ENCODE measurements at regions not wholly inside any gene's neighbourhood (a gene's known extent, or its start where the extent isn't known, plus 50 kb on each side); places are given as distances from the start of the nearest gene placed in this dataset.

DNA sequence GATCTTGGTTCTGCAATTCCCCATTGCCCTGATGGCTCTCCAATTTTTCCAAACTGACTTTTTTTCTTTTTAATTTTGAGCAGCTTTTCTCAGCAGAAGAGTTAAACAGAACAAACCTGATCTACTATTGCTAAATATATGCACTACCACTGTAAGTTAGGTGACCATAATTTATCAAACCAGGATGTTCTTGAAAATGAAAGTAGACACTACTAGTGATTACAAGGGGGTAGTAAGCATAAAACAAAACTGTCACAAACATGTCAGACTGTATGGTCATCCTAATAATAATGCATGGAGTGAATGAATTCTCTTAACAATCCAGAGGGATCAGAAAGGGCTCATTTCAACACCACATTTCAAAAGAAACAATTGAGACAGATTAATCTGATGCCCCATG is 183.0 kb upstream of the FOXN3 start:
- no peak for DNase-seq

DNA sequence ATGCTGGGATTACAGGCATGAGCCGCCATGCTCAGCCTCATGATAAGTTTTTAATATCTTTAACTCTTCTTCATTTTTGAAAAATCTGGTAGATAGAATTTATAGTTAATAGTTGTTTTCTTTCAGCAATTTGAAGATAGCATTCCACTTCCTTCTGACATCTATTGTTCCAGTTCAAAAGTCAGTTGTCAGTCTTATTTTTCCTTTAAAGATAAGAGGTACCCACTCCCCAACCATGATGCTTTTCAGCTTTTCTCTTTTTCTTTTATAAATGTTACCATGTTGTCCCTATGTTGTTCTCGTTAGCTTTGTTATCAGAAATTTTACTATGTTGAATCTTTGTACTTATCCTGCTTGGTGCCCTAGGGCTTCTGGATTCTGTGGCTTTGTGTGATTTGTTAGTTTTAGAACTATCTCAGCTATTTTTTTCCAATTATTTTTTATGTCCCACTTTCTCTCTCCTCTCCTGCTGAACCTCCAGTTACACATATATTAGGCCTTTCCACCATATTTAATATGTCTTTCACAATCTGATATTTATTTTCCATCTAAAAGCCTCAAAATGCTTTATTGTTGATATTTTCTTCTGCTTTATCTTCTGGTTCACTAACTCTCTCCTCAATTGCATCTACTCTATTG is 181.6 kb upstream of the FOXN3 start:
- DNase-seq = no peak

DNA sequence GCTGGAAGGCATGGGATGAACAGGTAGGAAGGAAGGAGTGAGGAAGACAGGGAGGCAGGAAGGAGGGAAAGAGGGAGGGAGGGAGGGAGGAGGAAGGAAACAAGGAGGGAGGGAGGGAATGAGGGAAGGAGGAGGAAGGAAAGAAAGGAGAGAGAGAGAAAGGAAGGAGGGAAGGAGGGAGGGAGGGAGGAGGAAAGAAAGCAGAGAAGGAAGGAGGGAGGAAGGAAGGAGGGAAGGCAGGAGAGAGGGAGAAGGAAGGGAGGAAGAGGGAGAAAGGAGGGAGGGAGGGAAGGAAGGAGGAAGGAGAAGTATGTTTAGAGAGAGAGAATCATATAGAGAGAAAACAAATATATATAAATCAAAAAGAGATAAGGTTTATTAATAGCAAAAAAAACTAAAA is 175.9 kb upstream of the FOXN3 start:
- DNase-seq = no peak

DNA sequence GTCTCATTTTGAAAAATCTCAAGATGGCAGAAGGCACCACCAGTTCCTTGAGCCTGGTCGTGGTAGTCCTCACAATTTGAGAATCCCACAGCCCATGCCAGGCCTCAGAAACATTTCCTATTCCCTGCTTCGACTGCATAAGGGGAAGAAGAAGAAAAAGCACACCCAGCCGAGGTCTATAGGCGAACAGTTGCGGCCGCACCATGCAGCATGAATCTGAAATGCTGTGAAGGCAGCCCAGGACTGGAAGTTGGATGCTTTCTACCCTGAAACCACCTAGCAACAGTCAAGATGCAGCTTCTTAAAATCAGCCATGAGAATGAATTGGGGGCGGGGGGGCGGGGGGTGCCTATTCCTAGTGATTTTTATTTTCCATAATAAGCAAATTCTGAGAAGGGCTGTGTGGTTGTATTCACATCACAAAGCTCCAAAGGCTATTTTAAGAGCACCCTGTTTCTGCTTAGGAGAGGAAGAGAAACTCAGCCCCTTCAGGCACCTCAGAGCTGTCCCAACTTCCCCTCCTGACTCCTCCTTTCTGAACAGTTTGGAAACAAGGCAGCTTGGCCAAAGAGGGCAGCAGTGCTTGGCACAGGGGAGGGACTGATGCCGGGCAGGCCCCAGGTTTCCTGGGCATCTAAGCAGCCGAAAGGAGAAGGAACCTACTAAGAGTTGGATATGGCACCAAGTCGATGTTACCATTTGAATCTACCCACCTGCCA is 172.5 kb upstream of the FOXN3 start:
- no peak for DNase-seq

DNA sequence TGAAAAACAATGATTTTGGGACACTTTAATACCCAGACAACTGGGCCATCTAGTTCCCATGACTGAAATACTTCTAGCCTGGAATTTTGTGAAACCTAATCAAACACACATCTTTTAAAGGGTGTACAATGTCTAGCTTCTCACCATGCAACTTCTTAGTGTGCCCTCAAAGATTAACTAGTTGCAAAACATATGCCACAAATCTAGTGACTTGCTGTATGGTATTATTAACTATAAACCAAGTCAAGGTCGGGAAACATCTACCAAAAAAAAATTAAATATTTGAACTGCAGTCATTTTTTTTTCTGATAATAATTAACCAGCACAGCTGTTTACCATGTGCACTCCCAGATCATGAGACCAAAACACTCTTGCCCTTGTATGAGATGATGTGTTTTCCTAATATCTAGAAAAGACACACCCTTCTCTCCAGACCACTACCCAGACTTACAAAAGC is 171.8 kb upstream of the FOXN3 start:
- DNase-seq = no peak

DNA sequence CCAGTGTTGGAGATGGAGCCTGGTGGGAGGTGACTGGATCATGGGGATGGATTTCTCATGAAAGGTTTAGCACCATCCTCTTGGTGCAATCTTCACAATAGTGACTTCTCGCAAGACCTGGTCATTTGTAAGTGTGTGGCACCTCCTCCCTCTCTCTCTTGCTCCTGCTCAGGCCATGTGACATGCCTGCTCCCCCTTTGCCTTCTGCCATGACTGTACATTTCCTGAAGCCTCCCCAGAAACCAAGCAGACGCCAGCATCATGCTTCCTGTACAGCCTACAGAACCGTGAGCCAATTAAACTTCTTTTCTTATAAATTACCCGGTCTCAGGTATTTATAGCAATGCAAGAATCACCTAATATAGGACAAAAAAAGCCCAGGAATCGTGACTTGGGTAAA is 171.0 kb upstream of the FOXN3 start:
- no peak for DNase-seq

DNA sequence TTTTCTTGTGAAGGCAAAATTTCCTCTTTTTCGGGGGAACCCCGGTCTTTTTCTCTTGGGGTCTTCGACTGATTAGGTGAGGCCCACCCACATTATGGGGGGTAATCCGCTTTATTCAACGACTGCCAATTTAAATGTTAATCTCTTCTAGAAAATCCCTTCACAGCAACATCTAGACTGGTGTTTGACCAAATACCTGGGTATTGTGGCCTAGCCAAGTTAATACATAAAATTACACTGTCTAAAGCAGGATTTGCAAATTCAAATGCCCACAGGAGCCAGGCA is 170.0 kb upstream of the FOXN3 start:
- no peak for DNase-seq

DNA sequence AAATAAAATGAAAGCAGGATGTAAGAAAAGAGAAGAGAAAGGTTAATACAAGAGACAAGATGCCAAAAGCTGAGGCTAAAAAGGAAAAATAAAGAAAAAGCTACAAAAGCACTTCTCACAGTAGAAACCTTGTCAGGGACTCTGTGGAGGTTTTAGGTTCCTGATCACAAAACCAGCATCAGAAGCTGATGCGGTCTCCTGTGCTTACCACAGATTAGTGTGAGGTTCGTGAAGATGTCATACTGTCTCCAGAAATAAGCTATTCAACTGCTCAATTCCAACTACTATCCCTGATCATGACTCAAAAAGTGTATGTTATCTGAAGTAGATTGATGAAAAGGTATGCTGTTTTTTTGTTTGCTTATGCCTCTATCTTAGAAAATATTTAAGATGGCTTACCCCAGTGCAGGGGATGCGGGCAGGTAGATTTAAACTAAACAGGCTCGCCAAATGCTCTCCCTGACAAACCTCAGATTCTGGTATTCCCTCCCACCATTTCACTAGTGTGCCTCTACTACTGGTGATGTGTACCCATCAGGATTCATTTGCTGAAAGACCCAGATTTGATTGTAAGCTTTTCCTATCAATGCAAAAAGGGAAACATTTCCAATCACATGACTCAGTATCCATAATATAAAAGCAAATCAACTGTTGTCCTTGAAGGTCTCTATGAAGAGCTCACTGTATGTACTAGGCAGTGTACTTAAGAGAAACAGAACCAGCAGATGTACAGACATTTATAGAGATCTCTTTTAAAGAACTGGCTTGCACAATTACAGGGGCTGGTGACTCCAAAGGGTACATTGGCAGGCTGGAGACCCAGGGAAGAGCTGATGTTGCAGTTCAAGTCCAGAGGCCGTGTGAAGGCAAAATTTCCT is 169.5 kb upstream of the FOXN3 start:
- no peak for DNase-seq

DNA sequence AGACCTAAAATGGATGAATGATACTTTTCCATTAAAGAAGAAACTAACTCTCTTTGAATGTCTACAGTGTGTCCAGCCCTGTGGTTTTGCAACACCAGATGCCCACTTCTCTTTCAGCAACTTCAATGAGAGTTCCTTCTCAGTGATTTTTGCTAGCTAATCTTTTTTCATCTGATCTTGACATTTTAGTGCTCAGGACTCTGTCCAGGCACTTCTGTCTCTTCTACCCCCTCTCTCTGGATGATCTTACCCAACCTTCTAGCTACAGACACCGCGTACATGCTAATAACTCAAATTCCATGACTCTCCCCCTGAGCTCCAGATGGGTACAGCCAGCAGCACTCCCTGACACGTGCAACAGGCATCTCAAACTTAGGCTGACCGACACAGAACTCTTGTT is 161.1 kb upstream of the FOXN3 start:
- DNase-seq = no peak

DNA sequence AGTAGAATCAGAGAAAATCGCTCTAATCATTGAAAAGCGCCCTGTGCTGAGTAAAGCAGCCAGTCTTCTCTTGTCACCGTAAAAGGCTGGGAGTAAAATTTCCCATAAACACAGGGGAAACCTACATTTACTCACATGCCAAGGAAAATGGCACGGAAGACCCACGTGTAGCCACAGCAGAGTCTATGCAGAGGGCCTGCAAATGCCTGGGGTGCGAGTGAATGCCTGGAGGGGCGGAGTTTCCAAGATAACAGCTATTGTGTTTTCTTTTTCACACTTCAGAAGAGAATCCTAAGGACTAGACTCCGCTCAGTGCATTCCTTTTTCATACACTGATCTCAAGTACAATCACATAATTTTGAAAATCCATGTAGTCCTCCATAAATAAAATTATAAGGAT is 159.9 kb upstream of the FOXN3 start:
- DNase-seq = no peak

DNA sequence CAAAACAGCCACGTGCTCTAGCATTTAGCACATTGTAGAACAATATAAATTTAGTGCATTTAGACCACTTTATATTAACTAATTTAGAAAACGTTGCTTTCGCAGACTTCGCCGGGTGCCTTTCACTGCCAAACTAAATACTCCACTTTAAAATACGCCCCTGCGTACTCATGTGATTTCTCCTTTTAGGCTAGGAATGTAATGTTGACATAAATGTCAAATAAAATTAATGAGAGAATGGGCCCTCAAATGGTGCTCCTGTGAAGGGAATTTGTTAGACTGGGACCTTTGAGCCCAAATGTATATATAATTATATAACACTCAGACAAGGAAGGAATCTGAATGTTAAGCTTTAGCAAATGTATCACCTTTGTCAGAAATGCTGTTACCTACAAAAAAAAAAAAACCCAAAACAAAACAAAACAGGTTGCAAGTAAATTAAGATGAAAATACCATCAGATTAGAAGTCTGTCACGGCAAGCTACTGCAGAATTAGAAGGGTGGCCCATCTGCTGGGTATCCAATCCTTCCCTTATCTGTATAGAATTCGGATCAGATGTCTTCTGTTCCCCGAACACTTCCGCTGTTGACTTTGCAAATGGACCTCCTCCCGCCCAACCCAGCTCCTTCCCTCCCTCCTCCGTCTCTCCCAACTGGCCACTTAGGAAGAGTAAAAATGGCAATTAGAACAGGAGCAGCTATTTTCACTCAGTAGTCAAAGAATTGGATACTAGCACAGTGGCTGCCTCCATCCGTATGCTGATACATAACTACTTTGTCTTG is 159.3 kb upstream of the FOXN3 start:
- DNase-seq = no peak

DNA sequence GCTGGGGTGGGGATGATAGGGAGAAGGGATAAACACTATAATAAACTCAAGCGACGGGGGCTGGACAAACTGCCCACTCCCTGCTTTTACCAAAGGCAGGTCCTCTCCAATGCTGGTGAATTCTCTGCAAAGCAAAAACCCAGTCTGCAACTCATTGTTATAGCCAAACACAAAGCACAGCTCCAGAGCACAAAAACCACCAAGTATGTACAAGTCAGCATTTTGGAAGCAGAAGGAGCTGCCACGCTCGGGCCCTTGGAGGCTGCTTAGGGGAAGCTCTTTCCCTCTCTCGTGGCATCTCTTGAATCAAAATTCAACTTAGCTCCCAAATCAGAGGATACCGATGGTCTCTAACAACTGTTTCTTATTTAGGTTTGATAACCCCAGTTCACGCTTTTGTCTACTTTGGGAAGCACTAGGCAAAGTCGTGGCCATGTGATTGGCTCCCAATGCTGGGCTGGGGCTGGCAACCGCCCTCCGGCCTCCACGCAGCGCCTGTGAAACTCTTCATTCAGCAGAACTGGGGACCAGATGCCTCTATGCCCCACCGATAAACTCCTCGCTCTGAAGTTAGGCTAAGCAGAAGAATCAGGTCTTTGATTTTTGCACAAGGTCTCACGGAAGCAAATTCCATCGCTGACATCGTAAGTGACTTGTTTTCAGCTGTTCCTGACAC is 158.5 kb upstream of the FOXN3 start:
- no peak for DNase-seq

DNA sequence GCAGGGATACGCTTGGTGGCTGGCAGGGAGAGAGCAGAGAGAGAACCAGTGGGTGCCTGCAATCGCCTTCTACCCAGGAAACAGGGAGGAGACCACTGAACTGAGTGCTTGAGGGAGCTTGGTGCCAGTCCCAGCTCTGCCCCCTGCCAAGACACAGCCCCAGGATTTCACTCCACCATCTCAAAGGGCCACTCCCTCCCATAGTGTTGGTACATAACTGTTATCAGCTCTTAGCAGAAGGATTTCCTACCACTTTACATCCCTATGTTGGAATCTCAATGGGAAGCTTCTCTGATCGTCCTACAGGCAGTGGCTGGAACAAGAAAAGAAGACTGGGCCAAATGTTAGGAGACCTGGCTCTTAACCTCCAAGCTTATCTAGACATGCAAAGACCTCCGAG is 157.4 kb upstream of the FOXN3 start:
- no peak for DNase-seq

DNA sequence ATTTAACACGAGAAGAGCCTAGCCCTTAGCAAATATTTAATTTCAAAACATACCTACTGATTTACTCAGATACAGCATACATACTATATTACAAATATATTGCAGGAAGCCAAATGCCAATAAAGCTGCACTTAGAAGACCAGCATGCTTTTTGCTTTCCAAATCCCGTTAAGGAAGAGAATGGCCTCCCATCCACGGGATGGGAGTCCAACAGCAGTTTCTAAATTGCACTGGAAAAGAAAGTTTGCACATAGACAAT is 156.3 kb upstream of the FOXN3 start:
- no peak for DNase-seq

DNA sequence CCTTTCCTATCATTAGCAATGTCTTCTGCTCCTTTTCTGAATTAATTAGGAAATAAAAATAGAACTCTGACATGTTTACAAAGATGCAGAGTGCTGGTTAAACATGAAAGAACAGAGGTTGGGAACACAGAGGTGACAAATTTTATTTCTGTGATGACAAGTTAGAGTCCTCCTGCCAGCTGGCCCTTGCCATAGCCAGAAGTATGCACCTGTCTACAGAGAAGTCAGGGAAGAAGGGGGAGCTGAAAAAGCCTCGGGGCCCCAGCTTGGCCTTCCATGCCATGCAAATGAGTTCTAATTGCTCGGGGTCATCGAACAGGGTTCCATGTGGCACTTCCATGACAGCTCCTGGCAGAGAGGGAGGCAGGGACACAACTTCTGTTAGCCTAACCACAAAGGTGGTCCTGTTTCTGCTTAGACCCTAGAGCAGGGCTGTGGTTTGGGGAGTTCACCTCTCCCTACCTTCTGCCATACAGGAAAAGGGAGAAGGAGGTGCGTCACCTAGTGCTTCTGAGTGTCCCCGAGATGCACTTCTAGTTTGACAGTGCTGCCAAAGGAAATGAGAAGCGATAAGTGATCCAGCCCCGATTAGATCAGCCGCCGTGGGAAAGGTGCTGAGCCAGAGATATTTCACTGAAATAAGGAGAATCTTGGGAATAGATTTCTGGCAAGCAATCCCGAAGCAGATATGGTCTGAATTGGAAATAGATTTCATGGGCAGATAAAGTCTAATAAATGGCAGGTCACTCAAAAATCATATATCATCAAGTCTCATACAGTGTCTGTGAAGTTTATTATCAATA is 155.8 kb upstream of the FOXN3 start:
- no peak for DNase-seq

DNA sequence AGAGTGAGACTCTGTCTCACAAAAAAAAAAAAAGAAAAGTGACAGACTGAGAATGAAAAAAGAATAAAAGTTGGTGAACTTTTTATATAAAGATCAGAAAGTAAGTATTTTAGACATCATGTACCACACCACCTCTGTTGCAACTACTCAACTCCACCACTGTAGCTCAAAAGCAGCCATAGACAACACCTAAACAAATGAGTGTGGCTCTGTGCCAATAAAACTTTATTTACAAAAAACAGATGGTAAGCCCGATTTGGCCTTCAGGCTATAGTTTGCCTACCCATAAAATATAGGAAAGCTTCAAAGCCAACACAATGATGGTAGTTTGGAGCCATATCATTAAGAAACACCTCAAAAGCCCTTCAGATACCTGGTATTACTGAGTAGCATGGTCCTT is 154.5 kb upstream of the FOXN3 start:
- DNase-seq = no peak

DNA sequence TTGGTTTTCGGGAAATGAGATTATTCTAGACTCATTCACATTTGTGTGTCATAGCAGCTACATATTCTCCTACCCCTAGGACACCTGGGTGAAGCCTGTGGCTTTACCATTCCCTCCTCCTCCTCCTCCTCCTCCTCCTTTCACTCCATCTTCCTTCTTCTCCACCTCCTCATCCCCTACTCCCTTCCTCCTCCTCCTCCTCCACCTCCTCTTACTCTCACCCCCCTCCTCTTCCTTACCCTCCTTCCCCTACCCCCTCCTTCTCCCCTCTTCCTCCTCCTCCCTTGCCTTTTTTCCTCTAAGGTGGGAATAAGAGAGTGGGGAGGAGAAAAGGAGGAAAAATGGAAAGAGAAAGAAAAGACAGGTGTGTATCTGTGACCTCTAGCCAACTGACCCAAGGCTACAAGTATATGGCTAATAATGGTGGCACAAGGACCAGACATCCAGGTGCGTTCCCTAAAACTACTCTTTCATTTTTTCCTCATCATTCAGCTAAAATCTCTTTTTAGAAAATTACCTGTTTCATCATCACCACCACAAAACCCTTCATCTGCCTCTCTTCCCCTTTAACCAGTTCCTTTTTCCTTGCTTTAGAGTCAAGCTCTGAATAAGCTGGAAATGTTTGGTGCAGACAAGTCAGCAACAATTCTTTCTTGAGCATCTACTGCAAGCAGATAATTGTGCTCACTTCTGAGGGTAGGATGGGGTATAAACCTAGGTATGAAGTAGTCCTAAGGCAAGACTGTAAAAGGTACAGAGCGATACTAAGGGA is 149.8 kb upstream of the FOXN3 start:
- no peak for DNase-seq

DNA sequence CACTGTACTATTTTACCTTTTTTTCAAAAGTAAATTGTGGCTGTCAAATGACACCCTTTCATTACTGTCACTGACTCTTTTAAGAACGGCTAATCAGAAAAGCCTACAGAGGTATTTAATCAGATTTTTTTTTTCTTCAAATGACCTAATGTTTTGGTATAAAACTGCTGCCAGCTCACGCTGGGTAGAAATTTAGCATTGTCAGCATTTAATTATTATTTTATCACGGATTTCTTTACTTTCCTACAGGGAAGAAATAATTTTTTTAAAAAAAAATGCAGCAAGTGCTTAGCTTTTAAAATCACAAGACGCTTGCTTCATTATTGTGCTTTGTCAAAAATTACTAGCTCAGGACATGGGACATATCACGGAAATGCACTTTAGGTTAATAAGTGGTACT is 149.1 kb upstream of the FOXN3 start:
- DNase-seq = no peak

DNA sequence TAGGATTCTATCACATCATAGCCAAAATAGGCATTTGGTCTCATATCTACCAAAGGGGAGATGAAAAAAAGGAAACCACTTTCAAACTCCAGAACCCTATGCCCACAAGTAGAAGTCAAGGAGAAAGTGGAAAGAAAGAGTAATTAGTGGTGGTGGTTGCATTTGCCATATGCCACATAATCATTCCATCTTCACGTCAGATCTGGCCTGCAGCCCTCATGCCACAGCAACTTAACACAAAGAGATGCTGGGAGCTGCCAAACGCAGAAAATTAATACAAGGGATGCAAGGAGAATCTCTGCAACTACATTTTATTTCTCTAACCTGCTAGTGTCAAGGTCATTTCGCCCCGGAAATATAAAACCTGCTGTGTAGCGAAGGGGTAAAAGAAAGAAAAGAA is 148.6 kb upstream of the FOXN3 start:
- no peak for DNase-seq

DNA sequence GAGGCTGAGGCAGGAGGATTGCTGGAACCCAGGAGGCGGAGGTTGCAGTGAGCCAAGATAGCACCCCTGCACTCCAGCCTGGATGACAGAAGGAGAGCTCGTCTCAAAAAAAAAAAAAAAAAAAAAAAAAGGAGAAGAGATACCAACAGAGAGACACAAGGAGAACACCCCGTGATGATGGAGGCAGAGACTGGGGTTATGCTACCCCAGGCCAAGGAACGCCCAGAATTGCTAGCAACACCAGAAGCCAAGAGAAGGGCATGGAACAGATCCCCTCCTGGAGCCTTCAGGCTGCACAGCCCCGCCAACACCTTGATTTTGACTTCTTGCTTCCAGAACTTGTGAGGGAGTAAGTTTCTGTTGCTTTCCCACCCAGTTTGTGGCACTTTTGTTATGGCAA is 148.0 kb upstream of the FOXN3 start:
- DNase-seq = no peak

DNA sequence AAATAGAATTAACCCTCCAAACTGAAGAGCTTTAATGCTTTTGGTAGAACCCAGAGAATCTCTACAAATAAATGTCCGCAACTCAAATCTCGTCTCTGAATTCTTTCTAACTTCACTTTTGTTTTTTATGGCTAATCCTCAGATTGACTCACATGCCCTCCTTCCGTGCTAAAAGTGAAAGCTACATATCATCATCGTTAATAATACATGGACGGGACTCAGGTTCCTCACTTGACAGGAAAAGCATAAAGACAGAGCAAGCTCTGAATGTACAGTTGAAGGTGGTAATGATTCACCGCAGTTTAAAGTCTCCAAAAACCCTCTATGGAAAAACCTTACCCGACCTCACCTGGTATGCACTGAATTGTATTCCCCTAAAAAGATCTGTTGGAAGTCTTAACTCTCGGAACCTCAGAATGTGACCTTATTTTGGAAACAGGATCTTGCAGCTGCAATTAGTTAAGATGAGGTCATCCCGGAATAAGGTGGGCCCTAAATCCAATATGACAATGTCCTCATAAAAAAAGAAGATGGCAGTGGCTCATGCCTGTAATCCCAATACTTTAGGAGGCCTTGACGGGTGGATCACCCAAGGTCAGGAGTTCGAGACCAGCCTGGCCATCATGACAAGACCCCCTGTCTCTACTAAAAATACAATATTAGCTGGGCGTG is 147.4 kb upstream of the FOXN3 start:
- DNase-seq = no peak

Data from NCI-H2029 (cell line).